OCI-LY1 (cell line): ENCODE measurements at regions not wholly inside any gene's neighbourhood (a gene's known extent, or its start where the extent isn't known, plus 50 kb on each side); places are given as distances from the start of the nearest gene placed in this dataset.
"Not testable (repeated sequence)": the region's sequence is repeated elsewhere in the genome, so short reads cannot be mapped to it uniquely, and the experiment has no call there.

ENCODE experiments used
- H2AFZ ChIP-seq: fragments of 200-600 bp; sonication (generic), shearing (Covaris generic); 2 replicates; pipeline ENCODE4 v1.6.0; 2014; ENCODE audit warnings: antibody characterized with exemption, mild to moderate bottlenecking, low read length
- H3F3A ChIP-seq: fragments of 200-600 bp; sonication (generic), shearing (Covaris generic); 2 replicates; pipeline ENCODE4 v1.6.0; 2014; ENCODE audit warnings: mild to moderate bottlenecking, antibody characterized with exemption, low read length, moderate library complexity; ENCODE audit not compliant: insufficient read depth
- H3K27ac ChIP-seq: fragments of 200-600 bp; sonication (generic); 2 replicates; pipeline ENCODE4 v1.5.1; 2014; ENCODE audit warnings: low read length, mixed run types, mild to moderate bottlenecking, low read depth; ENCODE audit not compliant: poor library complexity, severe bottlenecking
- H3K27me3 ChIP-seq: fragments of 200-600 bp; sonication (generic); 2 replicates; pipeline ENCODE4 v1.6.0; 2014; ENCODE audit warnings: antibody characterized with exemption, mild to moderate bottlenecking, low read length, moderate library complexity; ENCODE audit not compliant: insufficient read depth
- H3K36me3 ChIP-seq: fragments of 200-600 bp; sonication (generic); 2 replicates; pipeline ENCODE4 v1.6.1; 2014; ENCODE audit warnings: mild to moderate bottlenecking, antibody characterized with exemption, low read length, moderate library complexity, mixed read lengths; ENCODE audit not compliant: insufficient read depth
- H3K4me1 ChIP-seq: fragments of 200-600 bp; sonication (generic); 2 replicates; pipeline ENCODE4 v1.5.1; 2014; ENCODE audit warnings: mild to moderate bottlenecking, low read length, moderate library complexity; ENCODE audit not compliant: insufficient read depth, severe bottlenecking
- H3K4me2 ChIP-seq: fragments of 200-600 bp; sonication (generic), shearing (Covaris generic); 2 replicates; pipeline ENCODE4 v1.6.1; 2014; ENCODE audit warnings: low read length
- H3K4me3 ChIP-seq: fragments of 200-600 bp; sonication (generic); 2 replicates; pipeline ENCODE4 v1.5.1; 2014; ENCODE audit warnings: low read length, low read depth, mild to moderate bottlenecking, mixed read lengths; ENCODE audit not compliant: poor library complexity, severe bottlenecking
- H3K79me2 ChIP-seq: fragments of 200-600 bp; shearing (Covaris generic); 2 replicates; pipeline ENCODE4 v1.6.1; 2016; ENCODE audit warnings: mixed run types, low read length, mixed read lengths; ENCODE audit not compliant: insufficient read depth
- H3K9ac ChIP-seq: fragments of 200-600 bp; sonication (generic), shearing (Covaris generic); 2 replicates; pipeline ENCODE4 v1.6.1; 2014; ENCODE audit warnings: mild to moderate bottlenecking, low read length, mixed read lengths
- H3K9me2 ChIP-seq: fragments of 200-600 bp; sonication (generic), shearing (Covaris generic); 2 replicates; pipeline ENCODE4 v1.6.1; 2014; ENCODE audit warnings: low read depth, mild to moderate bottlenecking, low read length, mixed read lengths
- H3K9me3 ChIP-seq: fragments of 200-600 bp; shearing (Covaris generic); 2 replicates; pipeline ENCODE4 v1.6.1; 2014; ENCODE audit warnings: low read length, mixed read lengths
- H4K20me1 ChIP-seq: fragments of 200-600 bp; sonication (generic), shearing (Covaris generic); 2 replicates; pipeline ENCODE4 v1.6.0; 2016; ENCODE audit warnings: mild to moderate bottlenecking, low read length; ENCODE audit not compliant: insufficient read depth
- CTCF ChIP-seq: fragments of 200-600 bp; sonication (generic), shearing (Covaris generic); IDR thresholded peaks from 2 replicates; pipeline ENCODE4 v1.5.1; 2017; ENCODE audit warnings: mild to moderate bottlenecking, antibody characterized with exemption, low read length, moderate library complexity, mixed read lengths
- EZH2 ChIP-seq: fragments of 200-600 bp; sonication (generic), shearing (Covaris generic); IDR thresholded peaks from 2 replicates; pipeline ENCODE4 v1.8.0; 2017; ENCODE audit warnings: borderline replicate concordance, mixed run types, mild to moderate bottlenecking, antibody characterized with exemption, low read length, moderate library complexity, mixed read lengths

GRCh38 chr12:111261911-111262676, 106.8 kb downstream of the PHETA1 start:
- H3F3A ChIP-seq = no peaks in the 10 kb centered on the region
- H3K4me1 ChIP-seq = no peaks in the 10 kb centered on the region
- TF ChIP-seq CTCF (no peak), EZH2 (no peak)
- H3K79me2 ChIP-seq = no peaks in the 10 kb centered on the region
- H4K20me1 ChIP-seq = no peaks in the 10 kb centered on the region
- H2AFZ ChIP-seq = no peak overlapping the region
- H3K4me2 ChIP-seq = no peak overlapping the region
- no peak overlapping the region for H3K27ac ChIP-seq
- H3K27me3 ChIP-seq = no peaks in the 10 kb centered on the region
- H3K9me2 ChIP-seq = no peaks in the 10 kb centered on the region
- no peaks in the 10 kb centered on the region for H3K36me3 ChIP-seq
- H3K9ac ChIP-seq = no peak overlapping the region
- H3K9me3 ChIP-seq = no peaks in the 10 kb centered on the region
- no peak overlapping the region for H3K4me3 ChIP-seq

GRCh38 chr12:111260732-111261131, 108.2 kb downstream of the PHETA1 start:
- H3K27ac ChIP-seq = no peak overlapping the region
- H2AFZ ChIP-seq = no peak overlapping the region
- H3K4me2 ChIP-seq = no peak overlapping the region
- no peak for TF ChIP-seq EZH2
- no peak for TF ChIP-seq CTCF
- no peak overlapping the region for H3K9ac ChIP-seq
- no peaks in the 10 kb centered on the region for H3K9me2 ChIP-seq
- H4K20me1 ChIP-seq = no peaks in the 10 kb centered on the region
- H3K9me3 ChIP-seq = no peaks in the 10 kb centered on the region
- H3K36me3 ChIP-seq = no peaks in the 10 kb centered on the region
- no peaks in the 10 kb centered on the region for H3K79me2 ChIP-seq
- no peak overlapping the region for H3K4me3 ChIP-seq
- H3F3A ChIP-seq = no peaks in the 10 kb centered on the region
- H3K4me1 ChIP-seq = no peaks in the 10 kb centered on the region
- no peaks in the 10 kb centered on the region for H3K27me3 ChIP-seq

- Histone ChIP-seq H3K9ac (no peak overlapping the region), H4K20me1 (no peaks in the 10 kb centered on the region), H3K36me3 (no peaks in the 10 kb centered on the region), H3K27me3 (no peaks in the 10 kb centered on the region), H3K27ac (no peak overlapping the region), H3K4me3 (no peak overlapping the region), H3K9me3 (no peaks in the 10 kb centered on the region), H3K79me2 (no peaks in the 10 kb centered on the region), H3F3A (no peaks in the 10 kb centered on the region), H2AFZ (no peak overlapping the region), H3K4me1 (no peaks in the 10 kb centered on the region), H3K4me2 (no peak overlapping the region), H3K9me2 (no peaks in the 10 kb centered on the region)
- TF ChIP-seq EZH2 = no peak
- TF ChIP-seq CTCF = no peak
Observed at GRCh38 chr12:111259231-111259630, 109.7 kb downstream of the PHETA1 start.

- not testable (repeated sequence) for H3K9me2 ChIP-seq, H3K9me3 ChIP-seq, H3K4me2 ChIP-seq, H3K9ac ChIP-seq, H4K20me1 ChIP-seq, H3F3A ChIP-seq, H3K79me2 ChIP-seq, H3K4me1 ChIP-seq, H2AFZ ChIP-seq, H3K36me3 ChIP-seq, H3K27ac ChIP-seq, H3K27me3 ChIP-seq, H3K4me3 ChIP-seq
Observed at GRCh38 chr12:111258081-111258480, 110.8 kb downstream of the PHETA1 start.
